Common myeloid progenitor, CD34-positive (primary cell): ENCODE measurements at regions not wholly inside any gene's neighbourhood (a gene's known extent, or its start where the extent isn't known, plus 50 kb on each side); places are given as distances from the start of the nearest gene placed in this dataset.

Experiments used
- CTCF ChIA-PET: fragments of 350-600 bp; sonication (Branson Sonifier 250); formaldehyde crosslinking; loops from one replicate; lab custom pipeline; 2021; ENCODE audit warnings: antibody characterized with exemption; lab: Charles Lee
- POLR2A ChIA-PET: fragments of 350-600 bp; sonication (Branson Sonifier 250); formaldehyde crosslinking; loops from one replicate; lab custom pipeline; 2021; ENCODE audit warnings: antibody characterized with exemption; lab: Charles Lee
- DNase-seq, 3 donors: peaks; one replicate each; pipeline versions ENCODE4 v3.0.0 to v3.0.0-alpha.2; 2013
- H3K27ac ChIP-seq, 2 experiments: 1 replicate in 1 of 2; 2 replicates in 1 of 2; pipeline ENCODE4 v1.7.0; 2013; ENCODE audit warnings: inconsistent platforms in 2 of 2, low read length in 2 of 2, mild to moderate bottlenecking in 2 of 2, low read depth in 1 of 2, moderate library complexity in 1 of 2; ENCODE audit not compliant: severe bottlenecking in 2 of 2, insufficient read depth in 1 of 2, poor library complexity in 1 of 2
- H3K27me3 ChIP-seq, 5 experiments: replicated peaks in 2 of 5; 1 replicate in 3 of 5; 2 replicates in 2 of 5; pipeline versions ENCODE4 v1.6.1 to v1.7.0; 2013; ENCODE audit warnings: low read length in 4 of 5, mild to moderate bottlenecking in 2 of 5, moderate library complexity in 2 of 5, inconsistent platforms in 1 of 5; ENCODE audit not compliant: insufficient read depth in 5 of 5, control insufficient read depth in 4 of 5
- H3K36me3 ChIP-seq, 4 experiments: 1 replicate in 2 of 4; 2 replicates in 2 of 4; pipeline versions ENCODE4 v1.6.1 to v1.7.0; 2013; ENCODE audit warnings: low read length in 3 of 4, control low read depth in 1 of 4, mild to moderate bottlenecking in 1 of 4; ENCODE audit not compliant: control insufficient read depth in 4 of 4, insufficient read depth in 4 of 4
- H3K4me1 ChIP-seq, 4 experiments: 1 replicate in 3 of 4; 2 replicates in 1 of 4; pipeline versions ENCODE4 v1.6.1 to v1.7.1; 2013; ENCODE audit warnings: low read length in 3 of 4, mild to moderate bottlenecking in 3 of 4, control low read depth in 1 of 4, inconsistent platforms in 1 of 4, moderate library complexity in 1 of 4; ENCODE audit not compliant: control insufficient read depth in 4 of 4, insufficient read depth in 4 of 4; ENCODE audit errors: control extremely low read depth in 1 of 4
- H3K4me3 ChIP-seq, 7 experiments: 1 replicate in 4 of 7; 2 replicates in 3 of 7; pipeline versions ENCODE4 v1.5.1 to v1.7.0; 2013; ENCODE audit warnings: mild to moderate bottlenecking in 7 of 7, low read length in 6 of 7, moderate library complexity in 6 of 7, inconsistent platforms in 2 of 7, low read depth in 2 of 7, control low read depth in 1 of 7; ENCODE audit not compliant: insufficient read depth in 4 of 7, control insufficient read depth in 1 of 7; ENCODE audit errors: extremely low read depth in 1 of 7
- H3K9me3 ChIP-seq, 5 experiments: 1 replicate in 4 of 5; 2 replicates in 1 of 5; pipeline versions ENCODE4 v1.6.1 to v1.7.1; 2013; ENCODE audit warnings: low read length in 4 of 5, mild to moderate bottlenecking in 2 of 5, inconsistent platforms in 1 of 5, low read depth in 1 of 5, moderate library complexity in 1 of 5; ENCODE audit not compliant: control insufficient read depth in 4 of 5, insufficient read depth in 2 of 5; ENCODE audit errors: control extremely low read depth in 1 of 5
- WGBS: methylation state at CpG from one replicate; pipeline ENCODE4 v1.1.5; 2013; ENCODE audit not compliant: insufficient coverage; 5-methylcytosine and 5-hydroxymethylcytosine counted together

GRCh38 chr17:72446525-72447250 is 325.9 kb downstream of the SOX9 start:
- H3K27me3 ChIP-seq = no peaks in the 10 kb centered on the region
- DNase-seq = no peak
- POLR2A ChIA-PET = no interaction called here
- no peak overlapping the region for H3K27ac ChIP-seq
- H3K36me3 ChIP-seq = no peaks in the 10 kb centered on the region
- 95% methylated on average over 14 of the region's 17 CpGs for WGBS
- no peak overlapping the region for H3K4me3 ChIP-seq
- H3K4me1 ChIP-seq = no peaks in the 10 kb centered on the region
- CTCF ChIA-PET = no interaction called here
- H3K9me3 ChIP-seq = no peaks in the 10 kb centered on the region

GRCh38 chr17:72447251-72447640 is 326.4 kb downstream of the SOX9 start:
- CTCF ChIA-PET = no interaction called here
- Histone ChIP-seq H3K4me3 (no peak overlapping the region), H3K36me3 (no peaks in the 10 kb centered on the region), H3K27ac (no peak overlapping the region), H3K27me3 (no peaks in the 10 kb centered on the region), H3K4me1 (no peaks in the 10 kb centered on the region), H3K9me3 (no peaks in the 10 kb centered on the region)
- no peak for DNase-seq
- POLR2A ChIA-PET = no interaction called here
- 80% methylated on average over 1 of the region's 3 CpGs for WGBS

GRCh38 chr17:72448019-72448418 is 327.2 kb downstream of the SOX9 start:
- H3K4me1 ChIP-seq = no peaks in the 10 kb centered on the region
- CTCF ChIA-PET = no interaction called here
- H3K9me3 ChIP-seq = no peaks in the 10 kb centered on the region
- POLR2A ChIA-PET = no interaction called here
- no peaks in the 10 kb centered on the region for H3K27me3 ChIP-seq
- H3K27ac ChIP-seq = no peak overlapping the region
- DNase-seq = no peak
- WGBS = no CpG with 5 or more reads among the region's 2 CpGs
- H3K4me3 ChIP-seq = no peak overlapping the region
- H3K36me3 ChIP-seq = no peaks in the 10 kb centered on the region

GRCh38 chr17:72452286-72453173 is 331.7 kb downstream of the SOX9 start:
- no peaks in the 10 kb centered on the region for H3K36me3 ChIP-seq
- H3K4me1 ChIP-seq = no peaks in the 10 kb centered on the region
- WGBS = 97% methylated on average over 5 of the region's 5 CpGs
- CTCF ChIA-PET = no interaction called here
- POLR2A ChIA-PET = no interaction called here
- no peaks in the 10 kb centered on the region for H3K27me3 ChIP-seq
- no peak overlapping the region for H3K27ac ChIP-seq
- H3K9me3 ChIP-seq = no peaks in the 10 kb centered on the region
- DNase-seq = no peak
- no peak overlapping the region for H3K4me3 ChIP-seq

GRCh38 chr17:72454342-72454741 is 333.5 kb downstream of the SOX9 start:
- ChIA-PET CTCF (no interaction called here), POLR2A (no interaction called here)
- no peaks in the 10 kb centered on the region for H3K36me3 ChIP-seq
- no peaks in the 10 kb centered on the region for H3K27me3 ChIP-seq
- no peaks in the 10 kb centered on the region for H3K4me1 ChIP-seq
- whole genome bisulfite sequencing = 100% methylated on average over 2 of the region's 4 CpGs
- H3K9me3 ChIP-seq = no peaks in the 10 kb centered on the region
- H3K4me3 ChIP-seq = no peak overlapping the region
- no peak overlapping the region for H3K27ac ChIP-seq
- no peak for DNase-seq

- WGBS = 83% methylated on average over 6 of the region's 8 CpGs
- no peak overlapping the region for H3K4me3 ChIP-seq
- CTCF ChIA-PET = no interaction called here
Measured at GRCh38 chr17:72455562-72455961, 334.7 kb downstream of the SOX9 start.

GRCh38 chr17:72456075-72456474 is 335.3 kb downstream of the SOX9 start:
- WGBS = 89% methylated on average over 3 of the region's 4 CpGs
- DNase-seq = no peak
- POLR2A ChIA-PET = no interaction called here

More at GRCh38 chr17:72455562-72455961, 334.7 kb downstream of the SOX9 start:
- no peak overlapping the region for H3K27ac ChIP-seq
- no peaks in the 10 kb centered on the region for H3K36me3 ChIP-seq
- POLR2A ChIA-PET = no interaction called here
- no peaks in the 10 kb centered on the region for H3K27me3 ChIP-seq
- no peak for DNase-seq
- H3K4me1 ChIP-seq = no peaks in the 10 kb centered on the region
- no peaks in the 10 kb centered on the region for H3K9me3 ChIP-seq

More at GRCh38 chr17:72456075-72456474, 335.3 kb downstream of the SOX9 start:
- Histone ChIP-seq H3K27me3 (no peaks in the 10 kb centered on the region), H3K4me1 (no peaks in the 10 kb centered on the region), H3K36me3 (no peaks in the 10 kb centered on the region), H3K9me3 (no peaks in the 10 kb centered on the region), H3K4me3 (no peak overlapping the region), H3K27ac (no peak overlapping the region)
- CTCF ChIA-PET = no interaction called here
